HCT116 (cell line): ENCODE measurements at regions not wholly inside any gene's neighbourhood (a gene's known extent, or its start where the extent isn't known, plus 50 kb on each side); places are given as distances from the start of the nearest gene placed in this dataset.

Source experiments
- ATF3 ChIP-seq: IDR thresholded peaks from 2 replicates; pipeline ENCODE4 v1.6.1; 2012
- CEBPB ChIP-seq: IDR thresholded peaks from 2 replicates; pipeline ENCODE4 v1.6.1; 2012; ENCODE audit warnings: low read depth
- CTCF ChIP-seq, 3 experiments: fragments of 200-600 bp in 1 of 3; sonication (generic) in 1 of 3; IDR thresholded peaks in 2 of 3; conservative IDR thresholded peaks in 1 of 3; 2 replicates each; pipeline ENCODE4 v1.5.1; 2012 to 2017; ENCODE audit warnings: low read depth in 2 of 3, low read length in 2 of 3, antibody characterized with exemption in 1 of 3, borderline replicate concordance in 1 of 3, control low read depth in 1 of 3, mild to moderate bottlenecking in 1 of 3, mixed read lengths in 1 of 3, mixed run types in 1 of 3, moderate library complexity in 1 of 3; ENCODE audit not compliant: insufficient read depth in 1 of 3
- EGR1 ChIP-seq: IDR thresholded peaks from 2 replicates; pipeline ENCODE4 v1.6.1; 2012; ENCODE audit warnings: low read depth
- MAX ChIP-seq: IDR thresholded peaks from 2 replicates; pipeline ENCODE4 v1.6.1; 2012
- POLR2A ChIP-seq: IDR thresholded peaks from 2 replicates; pipeline ENCODE4 v1.7.0; 2011; ENCODE audit warnings: borderline replicate concordance; ENCODE audit not compliant: insufficient read depth, insufficient read length; ENCODE audit errors: extremely low read depth
- POLR2AphosphoS5 ChIP-seq: IDR thresholded peaks from 2 replicates; pipeline ENCODE4 v1.6.1; 2011; ENCODE audit warnings: mild to moderate bottlenecking, low read depth, low read length, moderate library complexity
- YY1 ChIP-seq: IDR thresholded peaks from 2 replicates; pipeline ENCODE4 v1.6.1; 2011; ENCODE audit warnings: low read length, low read depth, moderate library complexity, mild to moderate bottlenecking; ENCODE audit not compliant: insufficient replicate concordance; ENCODE audit errors: extremely low read depth

GRCh38 chr3:18477620-18478019 lies 52.5 kb upstream of the SATB1 start:
- TF ChIP-seq CTCF (IDR thresholded peaks at IDR 0.05 in 2 of 3, conservative IDR thresholded peaks at IDR 0.05 in 1 of 3; ENCODE audit: borderline replicate concordance in 1 of 3, insufficient read depth in 1 of 3, low read depth in 2 of 3, low read length in 2 of 3), result no peak
- TF ChIP-seq ATF3, result no peak
- no peak for TF ChIP-seq MAX
- no peak for TF ChIP-seq POLR2AphosphoS5
- TF ChIP-seq POLR2A, result no peak
- TF ChIP-seq YY1, result no peak
- TF ChIP-seq EGR1, result no peak
- no peak for TF ChIP-seq CEBPB
